ENCODE measurements at regions not wholly inside any gene's neighbourhood (a gene's known extent, or its start where the extent isn't known, plus 50 kb on each side); places are given as distances from the start of the nearest gene placed in this dataset.

DNA sequence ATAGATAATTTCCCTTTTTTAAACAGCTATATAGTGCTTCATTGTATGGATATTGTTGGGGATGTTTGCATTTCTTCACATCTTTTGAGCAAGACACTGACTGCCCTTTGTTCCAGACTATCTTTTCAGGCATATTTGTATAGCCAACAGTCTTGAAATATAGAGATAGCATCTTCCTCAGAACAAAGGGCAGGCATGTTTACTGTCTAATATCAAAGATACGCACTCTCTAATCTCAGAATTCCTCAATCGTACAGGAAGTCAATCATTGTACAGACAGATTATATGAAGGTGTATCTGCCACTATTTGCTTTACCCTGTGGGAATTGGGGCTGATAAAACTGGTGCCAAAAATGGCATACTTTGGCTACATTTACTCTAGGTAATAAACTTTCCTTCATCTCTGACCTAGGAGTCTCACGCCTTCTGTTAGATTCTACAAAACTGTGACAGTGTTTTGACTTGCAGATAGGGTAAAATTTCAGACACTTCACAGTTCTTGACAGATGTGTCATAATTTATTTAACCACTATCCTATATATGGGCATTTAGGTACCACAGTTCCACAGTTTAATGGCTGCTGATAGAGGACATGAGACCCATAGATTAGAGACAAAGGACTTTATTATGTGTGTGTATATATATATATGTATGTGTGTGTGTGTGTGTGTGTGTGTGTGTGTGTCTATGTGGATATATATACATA is 321.0 kb downstream of the IGSF11 start:
- Histone ChIP-seq H3K27ac (no peak overlapping the region), H3K27me3 (no peaks in the 10 kb centered on the region), H3K4me3 (no peak overlapping the region), H3K36me3 (no peaks in the 10 kb centered on the region), H3K9me3 (no peaks in the 10 kb centered on the region), H3K4me1 (no peaks in the 10 kb centered on the region)
- TF ChIP-seq, protein P1, sequence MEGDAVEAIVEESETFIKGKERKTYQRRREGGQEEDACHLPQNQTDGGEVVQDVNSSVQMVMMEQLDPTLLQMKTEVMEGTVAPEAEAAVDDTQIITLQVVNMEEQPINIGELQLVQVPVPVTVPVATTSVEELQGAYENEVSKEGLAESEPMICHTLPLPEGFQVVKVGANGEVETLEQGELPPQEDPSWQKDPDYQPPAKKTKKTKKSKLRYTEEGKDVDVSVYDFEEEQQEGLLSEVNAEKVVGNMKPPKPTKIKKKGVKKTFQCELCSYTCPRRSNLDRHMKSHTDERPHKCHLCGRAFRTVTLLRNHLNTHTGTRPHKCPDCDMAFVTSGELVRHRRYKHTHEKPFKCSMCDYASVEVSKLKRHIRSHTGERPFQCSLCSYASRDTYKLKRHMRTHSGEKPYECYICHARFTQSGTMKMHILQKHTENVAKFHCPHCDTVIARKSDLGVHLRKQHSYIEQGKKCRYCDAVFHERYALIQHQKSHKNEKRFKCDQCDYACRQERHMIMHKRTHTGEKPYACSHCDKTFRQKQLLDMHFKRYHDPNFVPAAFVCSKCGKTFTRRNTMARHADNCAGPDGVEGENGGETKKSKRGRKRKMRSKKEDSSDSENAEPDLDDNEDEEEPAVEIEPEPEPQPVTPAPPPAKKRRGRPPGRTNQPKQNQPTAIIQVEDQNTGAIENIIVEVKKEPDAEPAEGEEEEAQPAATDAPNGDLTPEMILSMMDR (IDR thresholded peaks at IDR 0.05), result no peak
- intact Hi-C loops (cut with DNase I), result no loop called here
- no peak for ATAC-seq
- no peak for DNase-seq

DNA sequence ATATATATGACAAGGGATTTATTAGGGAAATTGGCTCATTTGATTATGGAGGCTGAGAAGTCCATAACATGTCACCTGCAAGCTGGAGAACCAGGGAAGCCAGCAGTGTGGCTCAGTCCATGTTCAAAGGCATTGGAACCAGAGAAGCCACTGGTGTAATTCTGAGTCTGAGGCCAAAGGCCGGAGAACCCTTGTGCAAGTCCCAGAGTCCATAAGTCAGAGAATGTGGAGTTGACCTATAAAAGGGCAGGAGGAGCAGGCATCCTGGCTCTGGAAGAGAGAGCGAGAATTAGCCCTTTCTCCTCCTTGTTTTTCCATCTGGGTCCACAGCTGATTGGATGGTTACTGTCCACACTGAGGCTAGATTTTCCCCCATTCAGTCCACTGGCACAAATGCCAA is 319.8 kb downstream of the IGSF11 start:
- intact Hi-C loops (cut with DNase I), result no loop called here
- Histone ChIP-seq H3K36me3 (no peaks in the 10 kb centered on the region), H3K27ac (no peak overlapping the region), H3K4me3 (no peak overlapping the region), H3K4me1 (no peaks in the 10 kb centered on the region), H3K27me3 (no peaks in the 10 kb centered on the region), H3K9me3 (peaks cover 0 to 11% of the 10 kb centered on the region in 2 donors)
- TF ChIP-seq, protein P1 (IDR thresholded peaks at IDR 0.05), result no peak
- DNase-seq, result no peak
- ATAC-seq, result no peak

DNA sequence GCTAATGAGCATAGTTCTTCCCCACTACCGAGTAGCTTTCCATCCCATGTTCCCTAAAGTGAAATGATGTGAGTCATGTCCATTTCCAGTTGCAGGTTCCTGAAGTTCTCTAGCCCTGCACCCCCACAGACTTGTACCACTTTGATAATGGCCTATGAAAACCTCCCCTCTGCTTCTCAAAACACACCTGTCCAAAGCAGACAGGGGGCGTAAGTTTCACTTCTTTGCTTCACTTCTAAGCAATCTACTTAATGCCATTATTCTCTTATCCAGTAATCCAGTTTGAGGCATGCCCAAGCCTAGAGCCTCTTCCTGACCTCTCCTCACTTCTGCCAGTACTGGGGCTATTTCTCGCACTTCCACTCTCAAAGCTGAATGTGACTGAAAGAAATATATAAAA is 305.1 kb downstream of the IGSF11 start:
- Histone ChIP-seq H3K27ac (no peak overlapping the region), H3K36me3 (no peaks in the 10 kb centered on the region), H3K4me3 (no peak overlapping the region), H3K27me3 (no peaks in the 10 kb centered on the region), H3K9me3 (no peaks in the 10 kb centered on the region), H3K4me1 (no peaks in the 10 kb centered on the region)
- DNase-seq (no peak), ATAC-seq (no peak)
- TF ChIP-seq, protein P1 (IDR thresholded peaks at IDR 0.05), result no peak
- intact Hi-C loops (cut with DNase I), result no loop called here

DNA sequence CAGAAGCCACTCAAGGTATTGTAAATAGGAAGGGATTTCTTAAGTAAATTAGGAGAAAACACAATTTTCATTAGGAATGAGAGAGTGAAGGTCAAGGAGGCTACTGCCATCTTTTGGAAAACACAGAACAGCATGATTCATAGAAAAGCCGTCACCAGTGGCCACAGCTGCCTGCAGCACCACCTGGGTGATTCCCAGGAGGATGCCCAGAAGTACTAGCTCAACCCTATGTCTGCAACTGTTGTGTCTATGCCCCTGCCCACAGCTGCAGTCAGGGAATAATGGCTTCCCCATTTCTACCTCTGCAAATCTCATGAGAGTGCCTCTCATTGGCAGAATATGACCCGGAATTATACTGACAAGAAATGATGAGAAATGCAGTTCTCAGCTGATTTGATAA is 300.0 kb downstream of the IGSF11 start:
- Histone ChIP-seq H3K9me3 (peaks cover 0 to 5% of the 10 kb centered on the region in 2 donors), H3K27ac (no peak overlapping the region), H3K27me3 (no peaks in the 10 kb centered on the region), H3K4me3 (no peak overlapping the region), H3K36me3 (no peaks in the 10 kb centered on the region), H3K4me1 (no peaks in the 10 kb centered on the region)
- no peak for DNase-seq
- TF ChIP-seq, protein P1 (IDR thresholded peaks at IDR 0.05), result no peak
- intact Hi-C loops (cut with DNase I), result no loop called here
- no peak for ATAC-seq

DNA sequence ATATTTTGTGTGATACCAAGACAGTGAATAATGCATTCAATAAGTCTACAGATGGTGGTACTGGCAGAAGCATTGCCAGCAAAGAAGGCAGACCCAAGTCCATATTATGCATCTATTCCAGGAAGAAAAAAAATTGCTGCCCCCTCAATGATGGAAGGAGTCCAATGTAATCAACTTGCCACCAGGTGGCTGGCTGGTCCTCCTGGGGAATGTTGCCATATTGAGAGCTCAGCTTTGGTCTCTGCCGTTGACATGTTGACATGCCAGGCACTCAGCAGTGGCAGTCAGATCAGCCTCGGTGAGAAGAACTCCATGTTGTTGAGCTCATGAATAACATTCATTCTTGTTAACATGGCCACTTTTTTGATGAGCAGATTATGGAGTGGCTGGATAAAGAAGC is 298.5 kb downstream of the IGSF11 start:
- peaks cover 0 to 9% of the 10 kb centered on the region in 2 donors for H3K9me3 ChIP-seq
- no peaks in the 10 kb centered on the region for H3K4me1 ChIP-seq
- no peak overlapping the region for H3K4me3 ChIP-seq
- TF ChIP-seq, protein P1 (IDR thresholded peaks at IDR 0.05), result no peak
- intact Hi-C loops (cut with DNase I), result no loop called here
- no peaks in the 10 kb centered on the region for H3K36me3 ChIP-seq
- ATAC-seq (no peak), DNase-seq (no peak)
- no peaks in the 10 kb centered on the region for H3K27me3 ChIP-seq
- no peak overlapping the region for H3K27ac ChIP-seq
